ENCODE measurements at regions not wholly inside any gene's neighbourhood (a gene's known extent, or its start where the extent isn't known, plus 50 kb on each side); places are given as distances from the start of the nearest gene placed in this dataset.

DNA sequence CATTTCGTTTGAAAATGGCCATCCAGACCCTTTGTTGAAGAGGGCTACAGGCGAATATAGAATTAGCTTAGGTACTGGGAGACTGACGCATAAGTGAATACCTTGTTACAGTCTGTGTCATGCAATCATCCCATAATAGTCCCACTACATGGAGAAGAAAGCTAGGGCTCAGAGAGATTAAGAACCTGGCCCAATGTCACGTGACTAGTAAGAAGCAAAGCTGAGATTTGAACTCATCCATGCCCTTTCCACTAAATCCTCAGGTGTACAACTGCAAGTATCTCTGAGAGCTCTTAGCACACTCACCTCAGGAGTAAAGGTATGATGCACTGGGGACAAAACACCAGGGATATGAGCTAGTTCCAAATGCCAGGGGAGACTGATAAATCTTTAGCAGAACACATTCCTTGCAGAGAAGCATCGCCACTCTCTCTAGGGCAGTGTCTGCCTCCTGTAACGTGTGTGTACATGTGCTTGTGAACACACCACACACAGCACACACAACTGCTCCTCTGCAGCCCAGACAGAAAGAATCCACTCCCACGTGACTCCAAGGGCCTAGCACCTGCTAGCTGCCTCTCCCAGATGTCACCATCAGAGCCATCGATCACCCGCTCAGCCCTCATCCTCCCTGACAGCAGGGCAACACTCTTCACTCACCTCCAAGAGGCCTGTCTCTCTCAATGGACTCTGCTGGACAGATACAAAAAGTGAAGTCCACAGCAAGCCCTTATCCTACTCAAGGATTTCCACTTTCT is 402.8 kb downstream of the NXPE2 start:
- DNase-seq (ENCODE audit: low read depth in 2 of 2): no peak

DNA sequence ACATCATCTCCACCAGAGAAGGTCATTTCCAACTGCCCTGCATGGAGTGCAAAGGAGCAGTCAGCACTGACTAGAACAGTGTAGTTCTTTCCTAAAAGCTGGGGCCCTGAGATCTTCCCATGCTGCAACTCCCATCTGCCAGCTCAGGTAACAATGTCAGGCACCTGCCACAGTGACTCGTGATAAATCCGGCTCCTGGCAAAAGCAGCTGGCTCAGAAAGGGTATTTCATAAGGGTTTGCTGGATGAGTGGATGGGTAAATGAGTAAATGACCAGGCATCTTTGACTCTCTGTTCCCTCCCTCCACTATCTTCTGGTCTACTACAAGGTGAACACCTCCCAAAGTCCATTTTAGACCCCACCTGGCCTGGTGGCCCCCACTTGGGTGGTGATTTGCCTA is 403.6 kb downstream of the NXPE2 start:
- no peak for DNase-seq (ENCODE audit: low read depth in 2 of 2)

DNA sequence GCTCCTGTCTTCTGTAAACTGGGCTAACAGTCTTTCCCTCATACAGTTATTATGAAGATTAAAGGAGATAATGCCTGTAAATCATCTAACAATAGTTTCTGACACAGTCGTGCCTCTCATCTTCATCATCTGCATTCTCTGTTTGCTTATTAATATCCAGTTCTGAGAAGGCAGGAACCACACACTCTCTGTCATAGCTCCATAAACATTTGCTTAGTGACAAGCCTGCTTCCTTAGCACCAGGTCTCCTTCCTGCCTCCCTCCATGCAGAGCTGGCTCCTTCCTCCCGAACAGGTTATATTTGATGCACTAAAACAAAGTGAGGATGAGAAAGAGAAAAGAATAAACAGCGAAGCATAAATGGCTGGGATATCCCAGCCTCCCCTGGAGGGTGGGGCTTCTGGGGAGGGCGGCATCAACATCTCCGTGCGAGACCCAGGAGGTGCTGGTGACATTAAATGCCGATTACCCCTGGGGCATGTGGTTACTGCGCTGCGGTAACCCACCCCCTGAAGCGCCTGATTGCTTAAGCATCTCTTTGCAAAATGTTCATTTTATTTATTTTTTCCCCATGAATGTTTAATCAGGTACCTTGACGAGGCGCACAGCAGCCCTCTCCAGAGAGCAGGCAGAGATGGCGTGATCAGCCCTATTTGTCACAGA is 404.9 kb downstream of the NXPE2 start:
- DNase-seq (ENCODE audit: low read depth in 2 of 2): no peak

DNA sequence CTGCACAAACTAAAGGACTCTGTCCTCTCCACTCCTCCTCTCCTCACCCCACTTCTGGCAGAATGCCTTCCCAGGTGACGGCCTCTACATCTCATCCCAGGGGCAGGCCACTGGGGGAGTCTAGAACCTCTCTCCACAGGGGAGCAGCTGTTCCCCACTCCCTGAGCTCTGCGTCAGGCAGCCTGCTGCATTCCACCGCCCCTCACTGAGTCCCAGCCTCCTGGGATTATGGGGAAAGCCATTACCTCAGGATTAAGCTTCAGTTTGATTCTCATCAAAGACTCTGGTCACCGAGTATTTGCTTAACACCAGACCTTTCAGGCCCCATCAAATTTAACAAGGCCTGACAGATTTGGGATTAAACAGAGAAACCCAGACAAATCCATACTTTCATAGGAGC is 405.9 kb downstream of the NXPE2 start:
- DNase-seq (ENCODE audit: low read depth in 2 of 2): no peak

DNA sequence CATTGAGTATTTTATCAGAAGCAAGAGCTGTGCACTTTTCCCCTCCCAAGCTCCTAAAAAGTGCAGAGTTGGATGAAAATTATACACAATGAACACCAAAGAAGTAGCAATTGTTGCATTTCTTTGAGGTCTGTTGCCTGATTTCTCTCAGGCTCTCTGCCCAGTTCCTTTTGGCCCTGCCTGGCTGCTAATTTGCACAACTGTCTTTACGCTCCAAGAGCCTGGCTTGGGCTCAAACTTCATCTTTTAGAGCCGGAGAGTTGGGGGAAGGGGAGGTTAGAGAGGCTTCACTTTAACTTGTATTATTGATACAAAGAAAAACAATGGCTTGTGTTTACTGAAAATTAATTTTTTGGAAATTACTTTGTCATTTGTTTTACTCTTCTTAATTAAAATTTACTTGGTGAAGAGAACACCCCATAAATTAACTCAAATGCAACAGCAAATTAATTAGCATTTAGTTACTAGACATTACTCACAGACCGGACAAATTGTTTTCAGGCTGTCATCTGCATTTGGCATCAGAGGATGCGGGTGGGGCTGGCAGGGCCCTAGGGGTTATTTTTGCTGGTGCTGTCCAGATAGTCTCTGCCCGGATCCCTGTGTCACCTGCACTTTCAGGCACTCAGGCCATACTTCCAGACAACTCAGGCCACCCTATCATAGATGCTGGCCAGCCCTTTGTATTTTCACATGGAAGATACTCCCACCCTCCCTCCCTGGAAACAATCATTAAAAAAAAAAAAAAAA is 407.3 kb downstream of the NXPE2 start:
- DNase-seq (ENCODE audit: low read depth in 2 of 2): no peak

DNA sequence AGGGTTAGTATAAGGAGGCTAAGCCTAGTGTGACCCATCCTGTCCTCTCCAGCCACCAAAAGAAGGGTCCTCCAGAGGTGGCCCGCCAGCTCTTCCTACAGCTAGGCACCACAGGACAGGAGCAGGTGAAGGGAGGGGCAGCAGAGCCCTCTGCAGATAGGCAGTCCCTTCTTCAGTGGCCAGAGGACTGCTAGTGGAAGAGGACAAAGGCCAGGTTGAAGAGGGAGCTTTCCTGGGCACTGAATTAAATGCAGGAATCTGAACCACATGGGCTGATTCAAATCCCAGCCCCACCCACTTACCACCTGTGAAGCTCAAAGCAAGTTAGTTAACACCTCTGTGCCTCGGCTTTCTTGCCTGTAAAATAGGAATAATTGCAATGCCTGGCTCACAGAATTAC is 409.5 kb downstream of the NXPE2 start:
- no peak for DNase-seq (ENCODE audit: low read depth in 2 of 2)

DNA sequence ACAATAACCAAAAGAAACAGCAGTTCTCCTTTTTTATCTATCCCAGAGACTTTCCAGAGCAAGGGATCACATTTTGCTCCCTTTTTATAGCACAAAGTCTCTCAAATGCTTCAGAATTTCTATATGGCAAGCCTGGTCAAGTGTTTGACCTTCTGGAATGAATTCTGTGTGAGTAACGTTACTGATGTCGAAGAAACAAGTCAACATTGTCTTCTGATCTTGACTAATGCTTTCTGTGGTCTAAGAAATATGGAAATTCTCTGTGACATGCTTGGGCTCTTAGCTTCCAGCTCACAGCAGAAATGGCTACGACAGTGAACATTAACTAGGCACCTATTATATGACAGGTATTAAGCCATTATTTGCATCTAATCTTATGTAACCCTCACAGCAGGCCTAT is 411.7 kb downstream of the CADM1 start:
- DNase-seq (ENCODE audit: low read depth in 2 of 2): no peak

DNA sequence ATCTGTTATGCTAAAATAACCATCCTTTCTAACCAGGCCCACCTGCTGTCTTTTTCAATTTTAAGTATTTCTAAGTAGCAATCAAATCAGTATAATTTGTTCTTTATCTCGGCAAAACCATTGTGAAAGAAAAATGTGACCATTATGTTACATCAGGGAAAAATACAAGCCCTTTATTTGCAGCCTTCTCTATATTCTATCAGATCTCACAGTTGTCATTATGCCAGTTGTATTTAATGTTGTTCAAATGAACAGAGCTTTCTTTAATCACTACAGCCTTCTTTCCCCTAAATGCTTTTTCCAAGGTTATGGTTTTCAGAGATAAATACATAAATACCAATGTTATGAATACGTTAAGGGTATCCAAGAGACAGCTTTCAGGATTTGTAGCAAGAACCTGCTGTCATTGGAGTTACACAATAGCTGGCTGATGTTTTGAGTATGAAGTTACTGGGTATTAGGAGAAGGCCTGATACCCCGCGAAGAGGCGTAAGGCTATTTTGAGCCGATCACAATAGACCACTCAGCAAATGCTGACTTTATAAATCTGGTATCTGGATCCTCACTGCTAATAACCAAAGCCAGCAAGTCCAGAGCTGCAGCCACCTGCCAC is 406.3 kb downstream of the CADM1 start:
- DNase-seq (ENCODE audit: low read depth in 2 of 2): no peak

DNA sequence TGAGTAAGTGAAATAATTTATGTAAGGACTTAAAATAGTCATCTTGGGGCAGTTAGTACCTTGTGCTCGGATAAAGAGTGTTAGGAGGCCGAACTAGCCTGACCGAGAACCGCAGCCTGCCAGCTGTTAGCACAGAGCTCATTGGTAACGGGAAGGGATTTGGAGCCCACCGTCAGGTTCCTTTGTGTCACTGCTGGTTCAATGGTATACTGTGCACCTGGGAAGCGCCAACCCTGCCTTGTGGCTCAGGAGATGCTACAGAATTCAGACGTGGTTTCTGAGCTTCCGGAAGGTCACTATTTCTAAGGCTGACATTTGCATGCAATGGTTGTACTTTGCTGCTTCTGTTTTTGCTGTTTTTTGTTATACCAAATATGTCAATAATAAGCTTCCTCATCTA is 403.5 kb downstream of the CADM1 start:
- no peak for DNase-seq (ENCODE audit: low read depth in 2 of 2)

DNA sequence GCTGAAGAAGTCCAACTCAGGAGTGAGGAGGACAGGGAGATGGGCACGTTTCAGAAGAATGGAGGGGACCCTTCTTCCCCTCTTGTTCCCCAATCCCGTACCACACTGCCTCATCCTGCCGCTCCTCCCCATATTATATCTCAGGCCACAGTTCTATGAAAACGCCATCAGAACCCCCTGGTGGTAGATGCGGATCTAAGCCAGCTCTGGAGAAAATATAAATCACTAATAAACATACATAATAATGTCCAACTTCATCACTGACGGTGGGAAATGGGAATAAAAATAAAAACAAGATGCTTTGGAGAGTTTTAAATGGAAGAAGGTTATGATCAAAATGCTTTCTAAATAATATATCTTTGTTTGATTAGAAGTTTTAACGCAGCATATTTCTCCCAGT is 400.3 kb downstream of the CADM1 start:
- DNase-seq (ENCODE audit: low read depth in 2 of 2): no peak

DNA sequence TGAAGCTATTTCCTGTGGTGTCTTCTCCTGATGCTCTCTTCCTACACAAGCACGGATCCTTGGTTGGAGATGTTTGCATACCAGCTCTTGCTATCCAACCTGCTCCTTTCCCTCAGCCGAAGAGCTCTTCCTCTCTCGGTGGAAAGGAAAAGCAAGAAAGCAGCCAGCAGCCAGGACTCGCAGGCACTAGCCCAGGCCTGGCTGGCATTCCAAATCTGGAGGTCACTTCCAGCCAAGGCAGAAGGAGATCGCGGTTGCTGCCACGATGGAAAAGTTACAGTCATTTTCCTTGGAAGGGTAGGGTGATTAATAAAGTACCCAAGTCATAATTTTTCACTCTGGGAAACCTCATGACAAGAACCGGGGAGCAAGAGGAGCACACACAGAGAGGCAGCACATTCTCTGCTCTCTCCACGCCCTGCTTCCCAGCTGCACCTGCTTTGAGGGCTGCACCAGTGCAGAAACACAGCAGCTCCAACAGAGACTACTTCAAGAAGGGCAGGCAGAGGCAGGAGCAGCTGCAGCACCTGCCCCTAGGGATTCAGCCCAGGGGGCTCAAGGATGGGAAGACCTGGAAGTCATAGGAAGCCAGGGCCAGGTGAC is 399.3 kb downstream of the CADM1 start:
- no peak for DNase-seq (ENCODE audit: low read depth in 2 of 2)

DNA sequence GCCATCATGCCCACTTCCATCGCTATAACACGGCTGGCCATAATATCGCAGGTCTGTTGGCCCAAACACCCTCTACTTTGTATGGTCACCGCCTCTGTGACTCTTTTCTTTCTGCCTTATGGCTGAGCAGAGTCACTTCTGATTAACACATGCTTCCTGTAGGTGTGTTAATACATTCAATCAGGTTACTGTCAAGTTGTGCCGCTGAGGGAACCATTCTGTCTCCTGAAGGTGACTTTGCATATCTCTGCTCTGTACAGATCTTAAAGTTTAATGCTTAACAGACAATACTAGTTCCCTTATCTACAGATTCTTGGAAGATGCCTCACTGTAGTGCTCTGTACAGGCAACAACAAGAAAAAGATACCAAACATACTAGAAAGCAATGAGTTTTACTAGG is 393.1 kb downstream of the CADM1 start:
- no peak for DNase-seq (ENCODE audit: low read depth in 2 of 2)

DNA sequence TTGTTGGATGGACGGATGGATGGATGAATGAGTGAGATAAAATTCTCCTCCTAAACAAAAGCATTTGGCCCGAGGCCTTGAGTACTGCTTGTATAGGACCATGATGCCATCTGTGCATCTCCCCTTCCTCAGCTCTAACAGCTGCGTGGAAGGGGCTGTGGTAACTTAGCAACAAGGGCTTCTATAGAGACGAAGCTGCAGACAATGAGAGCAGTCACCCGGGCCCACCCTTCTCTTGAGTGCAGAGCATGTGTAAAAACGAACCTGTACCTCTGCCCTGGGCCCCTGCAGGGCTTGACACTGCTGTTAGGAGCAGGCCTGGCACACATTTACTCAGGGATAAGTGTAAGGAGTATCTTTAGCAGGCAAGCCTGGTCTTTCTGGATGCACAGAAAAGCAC is 391.5 kb downstream of the CADM1 start:
- DNase-seq (ENCODE audit: low read depth in 2 of 2): no peak

DNA sequence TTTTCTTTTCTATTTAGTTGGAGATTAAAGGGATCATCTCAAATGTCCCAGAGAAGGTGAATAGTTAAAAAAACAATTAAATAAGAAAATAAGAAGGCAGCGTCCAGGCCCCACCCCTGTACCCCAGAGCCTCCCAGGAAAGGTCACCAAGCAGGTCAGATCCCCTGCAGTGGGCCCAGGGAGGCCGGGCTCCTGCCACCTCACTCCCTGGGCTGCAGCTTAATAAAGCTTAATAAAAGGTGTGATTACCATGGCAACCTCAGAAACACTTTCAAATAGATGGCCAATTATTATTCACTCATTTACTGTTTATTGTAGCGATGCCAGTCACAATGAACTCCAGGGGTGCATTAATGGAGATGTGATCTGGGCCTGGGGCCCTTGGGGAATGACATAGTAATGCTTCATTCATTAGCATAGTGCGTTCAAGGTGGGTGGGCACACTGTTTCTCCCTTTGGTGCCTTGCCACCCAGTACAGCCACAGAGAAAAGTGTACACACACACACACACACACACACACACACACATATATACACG is 386.2 kb downstream of the CADM1 start:
- DNase-seq (ENCODE audit: low read depth in 2 of 2): no peak

DNA sequence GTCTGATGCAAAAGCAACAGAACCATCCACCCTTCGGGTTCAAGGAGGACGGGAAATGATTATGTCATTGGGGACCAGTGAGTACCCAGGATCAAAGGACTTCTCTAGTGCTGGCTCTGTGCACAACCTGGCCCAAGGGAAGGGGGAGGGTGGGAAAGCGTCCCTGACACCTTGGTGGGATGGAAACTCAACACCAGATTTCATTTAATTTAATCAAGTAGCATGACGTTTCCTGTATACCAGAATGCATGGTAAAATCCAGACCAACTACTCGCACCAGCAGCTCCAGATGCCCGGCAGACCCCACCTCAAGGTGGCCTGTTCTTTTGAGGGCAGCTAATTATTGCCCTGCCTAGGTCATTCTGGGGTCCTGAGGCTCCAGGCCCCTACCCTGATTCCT is 385.1 kb downstream of the CADM1 start:
- no peak for DNase-seq (ENCODE audit: low read depth in 2 of 2)
